ENCODE measurements at regions not wholly inside any gene's neighbourhood (a gene's known extent, or its start where the extent isn't known, plus 50 kb on each side); places are given as distances from the start of the nearest gene placed in this dataset.

DNA sequence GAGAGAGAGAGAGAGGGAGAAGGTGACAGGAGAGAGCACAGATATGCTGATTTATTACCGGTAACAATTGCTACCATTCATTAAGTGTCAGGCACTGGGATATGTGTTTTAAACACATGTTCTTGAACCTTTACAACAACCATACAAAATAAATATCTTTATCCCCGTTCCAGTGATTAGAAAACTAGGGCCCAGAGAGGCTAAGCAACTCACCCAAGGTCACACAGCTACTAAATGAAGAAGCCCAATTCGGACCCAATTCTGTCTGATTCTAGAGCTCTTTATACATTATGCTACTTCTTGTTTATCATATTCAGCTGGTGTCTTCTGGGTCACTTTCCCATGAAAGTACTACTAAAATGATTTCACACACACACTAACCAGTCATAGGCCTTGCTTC is 154.0 kb upstream of the RAG2 start:
- no peak for TF ChIP-seq CTCF (IDR thresholded peaks at IDR 0.05; ENCODE audit: insufficient read depth, low read depth, low read length)
- no peak for TF ChIP-seq EZH2 (IDR thresholded peaks at IDR 0.05; ENCODE audit: insufficient read depth, low read length)
